Right ventricle myocardium superior (tissue), 1 donor: ENCODE measurements at regions not wholly inside any gene's neighbourhood (a gene's known extent, or its start where the extent isn't known, plus 50 kb on each side); places are given as distances from the start of the nearest gene placed in this dataset.
A peak's percentile ranks its signal among the peaks of the same experiment; 100 is the strongest.

ENCODE experiments used
- ATAC-seq: fragments of 200-7000 bp; cut with Tn5 transposase; one replicate; pipeline ENCODE4 v1.9.1; 2020; ENCODE audit warnings: mild to moderate bottlenecking; ENCODE audit not compliant: poor library complexity
- DNase-seq: peaks from one replicate; pipeline ENCODE4 v3.0.0-alpha.2; 2020
- intact Hi-C: fragments of 100-400 bp; cut with DNase I; formaldehyde crosslinking; loops from one replicate; pipeline ENCODE4 v1.11.2; 2022
- donor health status: DM: no; HTN: yes; CAD: no; lungs with severe emphysema.

DNA sequence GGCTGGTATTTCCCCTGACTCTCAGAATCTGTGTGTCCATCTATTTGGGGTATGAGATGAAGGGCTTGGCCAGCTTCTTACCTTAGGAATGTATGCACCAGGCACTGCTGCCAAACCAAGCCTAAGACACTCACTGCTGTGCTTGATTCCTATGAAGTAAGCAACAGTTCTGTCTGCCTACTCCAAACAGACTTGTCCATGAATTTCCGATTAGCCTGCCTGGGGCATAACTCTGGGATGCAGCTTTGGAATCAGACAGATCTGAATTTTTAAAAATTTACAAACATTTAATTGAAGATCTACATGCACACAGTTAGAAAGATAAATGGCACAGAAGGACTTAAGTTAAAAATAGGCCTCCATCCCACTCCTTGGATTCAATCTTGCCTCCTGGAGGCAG, 59.5 kb upstream of the JDP2 start:
- intact Hi-C loops, result no loop called here

GRCh38 chr14:75369506-75369905, 58.3 kb upstream of the JDP2 start:
- ATAC-seq, result peak; percentile 63
- intact Hi-C loops, result no loop called here
- DNase-seq, result no peak

More for the DNA sequence above, 59.5 kb upstream of the JDP2 start:
- DNase-seq (no peak), ATAC-seq (no peak)

DNA sequence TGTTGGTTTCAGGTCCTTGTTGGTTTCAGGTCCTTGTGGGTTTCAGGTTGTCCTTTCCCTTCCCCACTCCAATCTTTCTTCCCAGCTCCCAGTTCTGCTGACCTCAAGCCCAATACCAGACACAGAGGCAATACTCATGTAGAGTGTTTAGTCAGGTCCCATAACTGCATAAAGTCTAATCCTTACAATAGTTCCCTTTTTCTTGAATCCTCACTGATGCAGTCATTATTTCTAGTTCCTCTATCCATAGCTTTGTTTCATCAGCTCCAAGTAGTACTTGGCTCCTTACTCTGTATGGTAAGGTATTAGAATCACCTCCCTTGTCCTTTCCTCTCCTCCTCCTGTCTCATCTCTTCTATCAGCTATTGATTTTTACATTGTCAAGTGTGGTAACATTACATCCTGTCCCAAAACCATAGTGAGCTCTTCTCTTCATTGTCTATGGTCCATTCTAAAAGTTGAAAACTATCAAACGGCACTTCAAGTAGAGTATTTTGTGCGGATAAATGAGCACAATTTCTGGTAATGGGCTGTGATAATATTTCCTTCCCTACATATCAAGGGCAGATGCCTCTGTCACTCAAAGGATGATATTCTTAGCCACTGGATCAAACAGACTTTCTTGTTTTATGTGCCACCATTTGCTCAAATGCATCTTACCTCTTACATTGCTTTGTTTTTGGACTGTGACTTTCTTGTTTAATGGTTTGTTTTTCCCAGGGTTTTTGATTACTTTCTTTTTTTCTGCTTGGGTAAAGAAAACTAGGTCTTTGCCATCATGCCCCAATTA, 57.2 kb upstream of the JDP2 start:
- intact Hi-C loops, result no loop called here
- ATAC-seq (peak; percentile 34), DNase-seq (no peak)

GRCh38 chr14:75371297-75371696, 56.5 kb upstream of the JDP2 start:
- no peak for ATAC-seq
- intact Hi-C loops, result no loop called here
- no peak for DNase-seq

DNA sequence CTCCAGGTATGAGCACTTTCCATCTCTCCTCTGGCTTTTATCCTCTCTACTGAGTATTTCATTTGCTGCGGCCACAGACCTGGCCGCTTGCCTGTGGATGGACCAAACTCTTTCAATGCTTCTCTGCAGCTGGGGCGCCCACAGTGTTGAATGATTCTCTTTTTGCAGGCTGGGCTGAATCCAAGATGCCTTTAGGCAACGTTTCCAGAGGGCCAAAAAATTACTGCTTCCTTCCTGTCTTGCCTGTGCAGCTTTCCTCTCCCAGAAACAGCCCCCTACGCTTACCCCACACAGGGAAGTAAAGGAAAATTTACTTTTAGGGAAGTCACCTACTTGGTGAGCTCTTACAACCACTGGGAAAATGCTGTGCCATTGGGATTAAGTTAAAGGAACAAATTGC, 55.6 kb upstream of the JDP2 start:
- peak; percentile 42 for DNase-seq
- intact Hi-C loops, result no loop called here
- peak; percentile 38 for ATAC-seq

GRCh38 chr14:75373133-75373532, 54.7 kb upstream of the JDP2 start:
- ATAC-seq, result no peak
- no peak for DNase-seq
- intact Hi-C loops, result no loop called here

DNA sequence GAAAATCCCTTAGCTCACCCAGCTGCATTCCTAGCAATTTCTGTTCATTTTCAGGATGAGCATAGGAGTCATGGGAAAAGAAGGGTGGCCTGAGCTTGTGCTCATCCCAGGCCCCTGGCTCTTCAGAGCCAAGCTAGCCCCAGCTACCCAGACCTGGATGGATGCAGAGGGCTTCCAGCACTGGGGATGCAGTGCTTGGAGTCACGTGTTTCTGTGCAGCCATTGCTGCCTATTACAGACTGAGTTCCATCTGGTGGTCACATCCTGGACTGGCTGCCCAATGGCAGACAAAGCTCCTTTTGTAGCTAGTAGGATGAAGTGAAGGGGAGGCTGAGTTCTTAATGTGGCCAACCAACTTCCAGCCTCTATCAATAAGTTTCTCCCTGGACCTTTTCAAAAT, 54.2 kb upstream of the JDP2 start:
- DNase-seq (no peak), ATAC-seq (no peak)
- intact Hi-C loops, result no loop called here

GRCh38 chr14:75374911-75375310, 52.9 kb upstream of the JDP2 start:
- DNase-seq, result no peak
- intact Hi-C loops, result no loop called here
- no peak for ATAC-seq

DNA sequence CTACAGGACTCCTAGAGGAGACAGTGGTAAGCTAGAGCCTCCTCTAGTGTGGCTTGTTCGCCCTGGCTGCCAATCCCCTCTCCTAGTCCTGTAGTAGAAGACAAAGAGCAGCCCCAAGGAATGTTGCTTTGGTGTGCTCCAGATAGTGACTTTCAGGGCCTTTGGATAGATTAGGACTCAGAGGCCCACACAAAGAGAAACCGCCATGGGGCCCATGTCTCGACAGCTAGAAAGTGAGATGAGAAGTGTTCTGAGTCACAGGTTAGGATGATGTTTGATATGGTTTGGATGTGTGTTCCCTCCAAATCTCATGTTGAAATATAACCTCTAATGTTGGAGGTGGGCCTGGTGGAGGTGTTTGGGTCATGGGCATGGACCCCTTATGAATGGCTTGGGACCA, 51.8 kb upstream of the JDP2 start:
- DNase-seq (no peak), ATAC-seq (no peak)
- intact Hi-C loops, result no loop called here
